Breast epithelium (tissue), 4 donors: ENCODE measurements at regions not wholly inside any gene's neighbourhood (a gene's known extent, or its start where the extent isn't known, plus 50 kb on each side); places are given as distances from the start of the nearest gene placed in this dataset.

Experiments
- DNase-seq, 2 donors: peaks; one replicate each; pipeline ENCODE4 v3.0.0-alpha.2; 2019; ENCODE audit warnings: low spot score in 2 of 2
- H3K27ac ChIP-seq, 2 donors: fragments of 200-600 bp; sonication (generic) in 1 of 2; one replicate each; pipeline ENCODE4 v1.5.1; 2016 to 2019; ENCODE audit warnings: mild to moderate bottlenecking in 1 of 2
- H3K27me3 ChIP-seq, 2 donors: fragments of 200-600 bp; sonication (generic) in 1 of 2; one replicate each; pipeline versions ENCODE4 v1.5.1 to v1.6.0; 2017 to 2019; ENCODE audit warnings: control low read depth in 1 of 2, mild to moderate bottlenecking in 1 of 2
- H3K36me3 ChIP-seq: fragments of 200-600 bp; one replicate; pipeline ENCODE4 v1.5.1; 2019
- H3K4me1 ChIP-seq, 2 donors: fragments of 200-600 bp; sonication (generic); one replicate each; pipeline ENCODE4 v1.5.1; 2016 to 2019; ENCODE audit warnings: control low read depth in 1 of 2
- H3K4me3 ChIP-seq, 3 donors: fragments of 200-600 bp; sonication (generic); 1 replicate in 2 of 3; 2 replicates in 1 of 3; pipeline ENCODE4 v1.5.1; 2016 to 2019; ENCODE audit warnings: mild to moderate bottlenecking in 3 of 3, moderate library complexity in 2 of 3
- H3K9me3 ChIP-seq, 2 donors: fragments of 200-600 bp; sonication (generic) in 1 of 2; one replicate each; pipeline ENCODE4 v1.5.1; 2016 to 2019; ENCODE audit warnings: control low read depth in 1 of 2
- POLR2A ChIP-seq: fragments of 450-650 bp; IDR thresholded peaks from one replicate; pipeline ENCODE4 v1.6.1; 2016; ENCODE audit warnings: antibody characterized with exemption, mild to moderate bottlenecking, moderate library complexity
- POLR2AphosphoS5 ChIP-seq, 3 donors: sonication (generic); formaldehyde crosslinking; IDR thresholded peaks; one replicate each; pipeline ENCODE4 v1.6.1; 2017; ENCODE audit warnings: antibody characterized with exemption in 3 of 3
- intact Hi-C: fragments of 100-400 bp; cut with DNase I; formaldehyde crosslinking; loops from one replicate; pipeline ENCODE4 v1.15.1; 2023; ENCODE audit warnings: low total_unique reads
- TF ChIP-seq, protein P1 (sequence below), 3 donors: fragments of 450-650 bp; IDR thresholded peaks; one replicate each; pipeline ENCODE4 v1.5.1; 2016 to 2017; ENCODE audit warnings: antibody characterized with exemption in 3 of 3, mild to moderate bottlenecking in 3 of 3, moderate library complexity in 3 of 3

DNA sequence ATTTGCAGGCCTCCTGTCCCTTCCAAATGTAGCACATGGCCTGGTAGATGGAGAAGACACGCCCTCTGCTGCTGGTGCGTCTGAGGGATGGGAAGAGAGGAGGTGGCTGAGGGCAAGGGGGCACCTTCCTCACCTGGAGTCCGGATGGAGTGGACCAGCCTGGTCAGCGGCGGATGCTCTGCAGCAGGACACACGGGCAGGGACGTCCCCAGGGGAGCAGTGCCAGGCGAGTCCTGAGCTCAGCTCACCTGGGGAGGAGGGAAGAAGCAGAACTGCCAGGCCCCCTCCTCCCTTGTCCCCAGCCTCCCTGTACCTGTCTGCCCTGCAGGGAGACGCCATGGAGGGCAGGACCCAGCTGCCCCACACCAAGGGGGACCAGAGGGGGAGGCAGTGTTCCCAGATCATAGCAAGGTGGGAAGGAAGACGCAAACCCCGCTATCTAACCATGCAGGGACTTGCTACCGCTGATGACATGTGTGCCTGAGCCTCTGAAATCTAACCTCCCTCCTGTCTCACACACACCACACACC, 1495.9 kb downstream of the BRD1 start:
- no peaks in the 10 kb centered on the region for H3K4me1 ChIP-seq
- TF ChIP-seq POLR2AphosphoS5 (IDR thresholded peaks at IDR 0.05) (no peak), POLR2A (no peak)
- TF ChIP-seq, protein P1, sequence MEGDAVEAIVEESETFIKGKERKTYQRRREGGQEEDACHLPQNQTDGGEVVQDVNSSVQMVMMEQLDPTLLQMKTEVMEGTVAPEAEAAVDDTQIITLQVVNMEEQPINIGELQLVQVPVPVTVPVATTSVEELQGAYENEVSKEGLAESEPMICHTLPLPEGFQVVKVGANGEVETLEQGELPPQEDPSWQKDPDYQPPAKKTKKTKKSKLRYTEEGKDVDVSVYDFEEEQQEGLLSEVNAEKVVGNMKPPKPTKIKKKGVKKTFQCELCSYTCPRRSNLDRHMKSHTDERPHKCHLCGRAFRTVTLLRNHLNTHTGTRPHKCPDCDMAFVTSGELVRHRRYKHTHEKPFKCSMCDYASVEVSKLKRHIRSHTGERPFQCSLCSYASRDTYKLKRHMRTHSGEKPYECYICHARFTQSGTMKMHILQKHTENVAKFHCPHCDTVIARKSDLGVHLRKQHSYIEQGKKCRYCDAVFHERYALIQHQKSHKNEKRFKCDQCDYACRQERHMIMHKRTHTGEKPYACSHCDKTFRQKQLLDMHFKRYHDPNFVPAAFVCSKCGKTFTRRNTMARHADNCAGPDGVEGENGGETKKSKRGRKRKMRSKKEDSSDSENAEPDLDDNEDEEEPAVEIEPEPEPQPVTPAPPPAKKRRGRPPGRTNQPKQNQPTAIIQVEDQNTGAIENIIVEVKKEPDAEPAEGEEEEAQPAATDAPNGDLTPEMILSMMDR (IDR thresholded peaks at IDR 0.05): no peak
- no peaks in the 10 kb centered on the region for H3K36me3 ChIP-seq
- H3K27me3 ChIP-seq: peaks cover 0 to 33% of the 10 kb centered on the region in 2 donors
- no peak overlapping the region for H3K27ac ChIP-seq
- no peak overlapping the region for H3K4me3 ChIP-seq
- DNase-seq: peak in 1 of 2 donors; percentile 22
- peaks cover 5 to 21% of the 10 kb centered on the region in 2 donors for H3K9me3 ChIP-seq
- intact Hi-C loops: no loop called here

- Histone ChIP-seq H3K36me3 (no peaks in the 10 kb centered on the region), H3K4me3 (no peak overlapping the region), H3K27me3 (peaks cover 0 to 30% of the 10 kb centered on the region in 2 donors), H3K4me1 (no peaks in the 10 kb centered on the region), H3K27ac (no peak overlapping the region), H3K9me3 (peaks cover 5 to 21% of the 10 kb centered on the region in 2 donors)
- TF ChIP-seq, protein P1 (IDR thresholded peaks at IDR 0.05): no peak
- TF ChIP-seq POLR2AphosphoS5 (IDR thresholded peaks at IDR 0.05) (no peak), POLR2A (no peak)
- intact Hi-C loops: no loop called here
- peak in 1 of 2 donors; percentile 43 for DNase-seq
These were observed 1496.4 kb downstream of the BRD1 start for GRCh38 chr22:48331266-48331665.

GRCh38 chr22:48327721-48328120, 1500.0 kb downstream of the BRD1 start:
- no peak for DNase-seq
- Histone ChIP-seq H3K4me1 (no peaks in the 10 kb centered on the region), H3K4me3 (no peak overlapping the region), H3K36me3 (no peaks in the 10 kb centered on the region), H3K9me3 (peaks cover 5 to 35% of the 10 kb centered on the region in 2 donors), H3K27me3 (no peaks in the 10 kb centered on the region), H3K27ac (no peak overlapping the region)
- no peak for TF ChIP-seq POLR2AphosphoS5 (IDR thresholded peaks at IDR 0.05)
- intact Hi-C loops: no loop called here

DNA sequence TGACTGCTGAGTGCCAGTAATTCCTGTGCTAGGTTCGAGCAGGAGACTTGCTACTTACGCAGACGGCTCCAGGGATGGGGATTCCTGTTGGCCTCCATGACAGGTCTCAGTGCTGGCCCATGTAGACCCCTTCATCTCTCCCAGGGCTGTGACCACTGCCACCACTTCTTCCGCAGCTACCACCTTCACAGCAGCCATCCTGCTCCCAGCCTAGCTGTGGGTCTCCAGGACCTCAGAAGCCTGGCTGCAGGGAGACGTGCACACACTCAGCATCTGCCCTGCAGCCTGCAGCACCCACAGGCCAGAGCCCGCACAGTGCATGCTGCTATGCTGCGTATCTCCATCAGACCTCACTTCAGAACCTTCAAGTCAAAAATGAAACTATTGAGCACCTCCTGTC, 1503.9 kb downstream of the BRD1 start:
- H3K4me3 ChIP-seq: no peak overlapping the region
- H3K27me3 ChIP-seq: peaks cover 0 to 8% of the 10 kb centered on the region in 2 donors
- no peaks in the 10 kb centered on the region for H3K4me1 ChIP-seq
- DNase-seq: no peak
- TF ChIP-seq POLR2AphosphoS5 (IDR thresholded peaks at IDR 0.05): no peak
- TF ChIP-seq POLR2A: no peak
- TF ChIP-seq, protein P1 (IDR thresholded peaks at IDR 0.05): no peak
- H3K27ac ChIP-seq: no peak overlapping the region
- peaks cover 0 to 24% of the 10 kb centered on the region in 2 donors for H3K9me3 ChIP-seq
- intact Hi-C loops: no loop called here
- H3K36me3 ChIP-seq: no peaks in the 10 kb centered on the region

DNA sequence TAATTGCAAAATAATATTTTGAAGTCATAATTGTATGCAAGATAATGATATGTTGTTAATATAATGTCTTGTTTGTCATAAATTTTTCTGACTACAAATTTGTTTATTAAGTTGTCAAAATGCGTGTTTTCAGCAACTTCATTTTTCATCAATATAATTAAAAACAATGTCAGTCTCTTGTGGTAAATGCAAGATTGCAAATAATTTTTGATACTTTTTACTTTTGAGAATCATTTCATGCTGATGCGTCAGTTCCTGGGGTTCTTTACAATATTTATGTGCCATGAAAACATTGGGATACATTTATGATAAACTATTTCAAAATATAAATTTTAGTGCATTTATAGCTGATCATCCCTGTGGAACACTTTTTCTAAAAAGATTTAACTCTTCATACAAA, 1504.8 kb downstream of the BRD1 start:
- H3K9me3 ChIP-seq: peaks cover 0 to 18% of the 10 kb centered on the region in 2 donors
- H3K27me3 ChIP-seq: peaks cover 0 to 11% of the 10 kb centered on the region in 2 donors
- H3K27ac ChIP-seq: no peak overlapping the region
- no peaks in the 10 kb centered on the region for H3K36me3 ChIP-seq
- H3K4me1 ChIP-seq: no peaks in the 10 kb centered on the region
- no peak overlapping the region for H3K4me3 ChIP-seq
- no peak for TF ChIP-seq POLR2A
- TF ChIP-seq POLR2AphosphoS5 (IDR thresholded peaks at IDR 0.05): no peak
- TF ChIP-seq, protein P1 (IDR thresholded peaks at IDR 0.05): no peak
- intact Hi-C loops: no loop called here
- DNase-seq: no peak
